GM19238 (cell line): ENCODE measurements at regions not wholly inside any gene's neighbourhood (a gene's known extent, or its start where the extent isn't known, plus 50 kb on each side); places are given as distances from the start of the nearest gene placed in this dataset.
"Not testable (repeated sequence)": the region's sequence is repeated elsewhere in the genome, so short reads cannot be mapped to it uniquely, and the experiment has no call there.

Experiments
- DNase-seq: peaks from one replicate; pipeline ENCODE4 v3.0.0; 2011; ENCODE audit warnings: low spot score; ENCODE audit not compliant: insufficient read length

- DNase-seq: no peak
These were observed 322.3 kb upstream of the SUCLG2 start for GRCh38 chr3:67976663-67977062.

- no peak for DNase-seq
These were observed 310.2 kb upstream of the SUCLG2 start for GRCh38 chr3:67964596-67964995.

GRCh38 chr3:67957268-67957667 lies 302.9 kb upstream of the SUCLG2 start:
- DNase-seq: no peak

- DNase-seq: no peak
These were observed 293.5 kb upstream of the SUCLG2 start for GRCh38 chr3:67947808-67948508.

- no peak for DNase-seq
These were observed 292.0 kb upstream of the SUCLG2 start for GRCh38 chr3:67946436-67946835.

- DNase-seq: no peak
These were observed 289.1 kb upstream of the SUCLG2 start for GRCh38 chr3:67943546-67943945.

- no peak for DNase-seq
These were observed 287.1 kb upstream of the SUCLG2 start for GRCh38 chr3:67941433-67942030.

GRCh38 chr3:67940210-67940952 lies 286.0 kb upstream of the SUCLG2 start:
- no peak for DNase-seq

- DNase-seq: no peak
These were observed 283.2 kb upstream of the SUCLG2 start for GRCh38 chr3:67937498-67938118.

- DNase-seq: not testable (repeated sequence)
These were observed 276.0 kb upstream of the SUCLG2 start for GRCh38 chr3:67930394-67930793.

GRCh38 chr3:67923796-67924195 lies 269.4 kb upstream of the SUCLG2 start:
- DNase-seq: no peak

GRCh38 chr3:67920969-67921368 lies 266.6 kb upstream of the SUCLG2 start:
- no peak for DNase-seq

GRCh38 chr3:67920311-67920710 lies 265.9 kb upstream of the SUCLG2 start:
- no peak for DNase-seq

- no peak for DNase-seq
These were observed 261.9 kb upstream of the SUCLG2 start for GRCh38 chr3:67916353-67916752.

- DNase-seq: no peak
These were observed 253.3 kb upstream of the SUCLG2 start for GRCh38 chr3:67907735-67908134.

- DNase-seq: no peak
These were observed 251.8 kb upstream of the SUCLG2 start for GRCh38 chr3:67906261-67906660.

GRCh38 chr3:67901681-67902080 lies 247.3 kb upstream of the SUCLG2 start:
- no peak for DNase-seq

GRCh38 chr3:67898916-67899315 lies 244.5 kb upstream of the SUCLG2 start:
- no peak for DNase-seq

GRCh38 chr3:67897351-67898336 lies 243.2 kb upstream of the SUCLG2 start:
- no peak for DNase-seq

- DNase-seq: no peak
These were observed 241.7 kb upstream of the SUCLG2 start for GRCh38 chr3:67896130-67896529.

GRCh38 chr3:67894510-67894909 lies 240.1 kb upstream of the SUCLG2 start:
- no peak for DNase-seq
